ENCODE measurements at regions not wholly inside any gene's neighbourhood (a gene's known extent, or its start where the extent isn't known, plus 50 kb on each side); places are given as distances from the start of the nearest gene placed in this dataset.

- TF ChIP-seq MYC (IDR thresholded peaks at IDR 0.05; ENCODE audit: borderline replicate concordance, low read length) (no peak), RCOR1 (IDR thresholded peaks at IDR 0.05; ENCODE audit: low read depth, low read length) (no peak), SMC3 (IDR thresholded peaks at IDR 0.05) (no peak)
Observed at GRCh38 chr2:157193461-157193860, 64.0 kb upstream of the GALNT5 start.

All from A549 (cell line).